ENCODE measurements at regions not wholly inside any gene's neighbourhood (a gene's known extent, or its start where the extent isn't known, plus 50 kb on each side); places are given as distances from the start of the nearest gene placed in this dataset.

DNA sequence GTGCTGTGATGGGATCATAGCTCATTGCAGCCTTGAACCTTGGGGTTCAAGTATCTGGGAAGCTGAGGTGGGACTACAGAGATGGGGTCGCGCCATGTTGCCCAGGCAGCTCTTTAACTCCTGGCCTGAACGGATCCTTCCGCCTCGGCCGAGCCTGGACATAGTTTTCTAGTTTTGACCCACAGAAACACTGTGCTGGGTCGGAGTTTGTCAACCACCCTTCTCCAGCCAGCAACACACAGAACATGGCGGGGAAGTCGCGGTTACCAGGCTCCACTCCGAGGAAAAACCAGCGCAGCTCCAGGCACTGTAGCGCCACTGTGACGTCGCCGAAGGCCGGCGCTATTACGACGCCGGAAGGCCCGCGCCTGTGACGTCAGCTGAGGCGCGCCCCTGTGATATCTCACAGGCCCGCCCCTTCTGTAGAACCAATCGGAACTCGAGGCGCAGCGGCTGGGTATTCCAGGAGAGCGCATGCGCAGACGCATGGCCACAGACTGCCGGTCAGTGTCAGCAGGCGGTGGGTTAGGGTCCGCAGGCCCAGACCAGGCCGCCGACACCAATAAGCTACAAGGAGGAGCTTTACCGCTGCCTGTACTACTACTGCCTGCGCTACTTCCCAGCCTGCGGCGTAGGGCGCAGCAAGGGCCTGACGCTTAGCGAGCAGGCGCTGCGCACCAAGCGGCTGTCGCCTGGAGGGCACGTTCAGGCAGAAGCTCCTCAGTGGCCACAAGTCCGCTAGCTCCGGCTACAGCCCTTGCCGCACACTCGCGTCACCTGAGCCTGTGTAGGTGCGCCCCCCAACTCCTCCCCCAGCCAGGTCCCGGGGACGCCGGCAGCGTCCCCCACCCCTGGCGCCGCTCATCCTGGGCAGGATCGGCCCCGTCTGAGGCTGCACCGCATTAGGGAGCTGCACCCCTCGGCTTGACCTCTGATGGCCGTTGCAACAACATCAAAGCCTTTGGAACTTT, 135.2 kb upstream of the KCTD7 start:
- ChIA-PET POLR2A (interaction anchor here (0.5 to 1.8 kb wide), 22 partner anchors 20 to 723 kb away, joined by 3 to 24 read pairs (median 6); partner anchors contain the start of genes ASL, CRCP, GUSB and RABGEF1), CTCF (interaction anchor here (0.8 to 1.1 kb wide), 2 partner anchors 13 to 57 kb away, joined by 3 read pairs; no protein-coding TSS in a partner anchor)
- no peaks in the 10 kb centered on the region for H3K27me3 Mint-ChIP-seq
- H3K36me3 Mint-ChIP-seq (ENCODE audit: low read depth): peaks cover 10% of the 10 kb centered on the region
- peak overlapping the region; percentile 96 for H3K27ac Mint-ChIP-seq
- intact Hi-C loops (cut with micrococcal nuclease): loop anchor here (1.0 to 10.0 kb wide), 12 partner anchors 80 to 809 kb away; partner anchors contain the start of genes CRCP, GUSB, KCTD7 and SBDS
- DNase-seq (peak; percentile 94), ATAC-seq (ENCODE audit: low read depth) (peak; percentile 91)
- H3K4me1 Mint-ChIP-seq: peaks cover 16% of the 10 kb centered on the region
- peak overlapping the region; percentile 91 for H3K4me3 Mint-ChIP-seq
- H3K9me3 Mint-ChIP-seq: no peaks in the 10 kb centered on the region
- TF ChIP-seq, protein P1, sequence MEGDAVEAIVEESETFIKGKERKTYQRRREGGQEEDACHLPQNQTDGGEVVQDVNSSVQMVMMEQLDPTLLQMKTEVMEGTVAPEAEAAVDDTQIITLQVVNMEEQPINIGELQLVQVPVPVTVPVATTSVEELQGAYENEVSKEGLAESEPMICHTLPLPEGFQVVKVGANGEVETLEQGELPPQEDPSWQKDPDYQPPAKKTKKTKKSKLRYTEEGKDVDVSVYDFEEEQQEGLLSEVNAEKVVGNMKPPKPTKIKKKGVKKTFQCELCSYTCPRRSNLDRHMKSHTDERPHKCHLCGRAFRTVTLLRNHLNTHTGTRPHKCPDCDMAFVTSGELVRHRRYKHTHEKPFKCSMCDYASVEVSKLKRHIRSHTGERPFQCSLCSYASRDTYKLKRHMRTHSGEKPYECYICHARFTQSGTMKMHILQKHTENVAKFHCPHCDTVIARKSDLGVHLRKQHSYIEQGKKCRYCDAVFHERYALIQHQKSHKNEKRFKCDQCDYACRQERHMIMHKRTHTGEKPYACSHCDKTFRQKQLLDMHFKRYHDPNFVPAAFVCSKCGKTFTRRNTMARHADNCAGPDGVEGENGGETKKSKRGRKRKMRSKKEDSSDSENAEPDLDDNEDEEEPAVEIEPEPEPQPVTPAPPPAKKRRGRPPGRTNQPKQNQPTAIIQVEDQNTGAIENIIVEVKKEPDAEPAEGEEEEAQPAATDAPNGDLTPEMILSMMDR (IDR thresholded peaks at IDR 0.05): no peak

DNA sequence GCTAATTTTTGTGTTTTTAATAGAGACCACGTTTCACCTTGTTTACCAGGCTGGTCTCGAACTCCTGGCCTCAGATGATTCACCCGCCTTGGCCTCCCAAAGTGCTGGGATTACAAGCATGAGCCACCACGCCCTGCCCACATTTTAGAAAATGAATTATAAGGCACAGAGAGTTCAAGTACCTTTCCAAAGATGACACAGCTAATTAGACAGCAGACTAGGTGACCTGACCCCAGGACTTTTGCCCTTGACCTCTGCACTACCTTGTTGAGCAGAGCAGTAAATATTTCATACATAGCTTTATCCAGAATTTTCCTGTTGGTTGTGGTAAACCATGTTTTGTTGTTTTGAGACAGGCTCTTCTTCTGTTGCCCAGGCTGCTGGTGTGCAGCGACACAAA, 131.3 kb upstream of the KCTD7 start:
- POLR2A ChIA-PET: no interaction called here

DNA sequence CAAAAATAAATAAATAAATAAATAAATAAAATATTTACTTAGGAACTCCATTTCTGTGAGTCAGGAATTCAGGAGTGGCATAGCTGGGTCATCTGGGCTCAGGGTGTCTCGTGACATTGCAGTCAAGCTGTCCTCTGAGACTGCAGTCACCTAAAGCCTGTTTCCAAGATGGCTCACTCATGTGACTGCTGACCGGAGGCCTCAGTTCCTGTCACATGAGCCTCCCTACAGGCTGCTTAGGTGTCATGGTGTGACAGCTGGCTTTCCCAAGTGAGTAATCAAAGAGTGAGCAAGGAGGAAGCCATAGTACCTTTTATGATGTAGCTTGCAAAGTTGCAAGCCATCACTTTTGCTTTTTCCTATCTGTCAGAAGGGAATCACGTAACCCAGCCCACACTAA, 128.6 kb upstream of the KCTD7 start:
- TF ChIP-seq, protein P1 (IDR thresholded peaks at IDR 0.05): no peak
- H3K9me3 Mint-ChIP-seq: no peaks in the 10 kb centered on the region
- no peaks in the 10 kb centered on the region for H3K36me3 Mint-ChIP-seq (ENCODE audit: low read depth)
- intact Hi-C loops (cut with micrococcal nuclease): no loop called here
- CTCF ChIA-PET: no interaction called here
- POLR2A ChIA-PET: no interaction called here
- no peak for DNase-seq
- H3K27me3 Mint-ChIP-seq: peaks cover 2% of the 10 kb centered on the region
- ATAC-seq (ENCODE audit: low read depth): no peak
- H3K4me1 Mint-ChIP-seq: peaks cover 5% of the 10 kb centered on the region
- no peak overlapping the region for H3K27ac Mint-ChIP-seq
- no peak overlapping the region for H3K4me3 Mint-ChIP-seq

More for the DNA sequence above, 131.3 kb upstream of the KCTD7 start:
- intact Hi-C loops (cut with micrococcal nuclease): loop anchor here (10.0 kb wide), 1 partner anchor 743 kb away; no protein-coding TSS in a partner anchor
- DNase-seq (no peak), ATAC-seq (ENCODE audit: low read depth) (no peak)
- TF ChIP-seq, protein P1 (IDR thresholded peaks at IDR 0.05): no peak
- H3K9me3 Mint-ChIP-seq: no peaks in the 10 kb centered on the region
- CTCF ChIA-PET: no interaction called here
- no peak overlapping the region for H3K27ac Mint-ChIP-seq
- no peaks in the 10 kb centered on the region for H3K27me3 Mint-ChIP-seq
- H3K4me3 Mint-ChIP-seq: no peak overlapping the region
- peaks cover 7% of the 10 kb centered on the region for H3K36me3 Mint-ChIP-seq (ENCODE audit: low read depth)
- H3K4me1 Mint-ChIP-seq: peaks cover 13% of the 10 kb centered on the region

DNA sequence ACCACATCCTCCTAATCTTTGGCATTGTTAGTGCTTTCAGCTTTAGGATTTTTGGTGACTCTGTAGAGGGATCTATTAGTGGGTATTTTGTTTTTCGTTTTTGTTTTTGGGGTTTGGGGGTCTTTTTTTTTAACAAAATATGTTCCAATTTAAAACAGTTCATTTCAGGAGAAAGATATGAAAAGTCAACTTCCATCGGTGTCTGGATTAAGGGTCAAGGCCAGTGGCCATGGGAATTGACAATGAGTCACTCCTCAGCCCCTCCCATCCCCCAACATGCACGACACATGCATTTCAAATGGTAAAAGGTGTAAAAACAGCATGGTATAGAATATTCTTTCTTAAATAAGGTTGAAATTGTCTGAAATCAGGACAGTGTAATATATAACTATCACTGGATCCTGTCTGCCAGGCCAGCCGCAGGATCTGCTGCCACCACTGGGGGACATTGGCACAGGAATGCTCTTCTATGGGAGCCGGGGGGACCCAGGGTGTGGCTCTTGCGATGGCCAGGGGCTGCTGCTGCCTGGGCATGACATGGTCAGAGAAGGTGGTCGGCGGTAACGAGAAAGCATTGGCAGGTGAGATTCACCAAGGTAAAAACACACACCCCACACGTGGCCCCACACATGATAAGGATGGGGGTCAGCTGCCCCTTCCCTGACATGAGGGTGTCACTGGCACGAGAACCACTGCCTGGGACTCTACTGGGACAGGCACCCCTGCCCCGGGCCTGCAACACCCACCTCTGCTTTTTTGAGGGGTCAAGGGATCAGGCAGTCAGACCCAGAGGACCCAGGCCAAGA, 126.2 kb upstream of the KCTD7 start:
- TF ChIP-seq, protein P1 (IDR thresholded peaks at IDR 0.05): no peak
- DNase-seq: no peak
- ChIA-PET POLR2A (no interaction called here), CTCF (no interaction called here)
- peaks cover 4% of the 10 kb centered on the region for H3K4me1 Mint-ChIP-seq
- intact Hi-C loops (cut with micrococcal nuclease): no loop called here
- H3K9me3 Mint-ChIP-seq: no peaks in the 10 kb centered on the region
- no peaks in the 10 kb centered on the region for H3K36me3 Mint-ChIP-seq (ENCODE audit: low read depth)
- H3K27me3 Mint-ChIP-seq: peaks cover 16% of the 10 kb centered on the region
- ATAC-seq (ENCODE audit: low read depth): no peak
- no peak overlapping the region for H3K27ac Mint-ChIP-seq
- H3K4me3 Mint-ChIP-seq: no peak overlapping the region

DNA sequence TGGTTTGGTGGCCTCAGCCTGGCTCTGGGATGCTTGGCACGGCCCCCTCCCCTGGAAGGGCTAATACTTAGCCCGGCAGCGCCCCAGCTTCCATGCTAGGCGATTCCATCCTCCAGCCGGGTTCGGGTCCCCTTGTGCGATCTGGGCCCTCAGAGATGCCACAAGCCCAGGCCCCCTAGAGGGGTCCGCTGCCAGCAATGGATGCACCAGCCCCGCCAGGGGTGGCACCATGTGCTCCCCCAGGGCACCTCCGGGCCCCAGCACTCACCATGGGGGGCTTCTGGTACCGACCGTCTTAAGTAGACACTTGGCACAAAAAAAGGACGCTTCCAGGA, 125.7 kb upstream of the KCTD7 start:
- Mint-ChIP-seq H3K27ac (no peak overlapping the region), H3K4me3 (no peak overlapping the region), H3K9me3 (no peaks in the 10 kb centered on the region), H3K4me1 (peaks cover 4% of the 10 kb centered on the region), H3K27me3 (peaks cover 19% of the 10 kb centered on the region), H3K36me3 (ENCODE audit: low read depth) (no peaks in the 10 kb centered on the region)
- DNase-seq (no peak), ATAC-seq (ENCODE audit: low read depth) (no peak)
- POLR2A ChIA-PET: no interaction called here
- CTCF ChIA-PET: no interaction called here
- intact Hi-C loops (cut with micrococcal nuclease): no loop called here
- TF ChIP-seq, protein P1 (IDR thresholded peaks at IDR 0.05): no peak

All from activated B cell treated with CpG ODN at 0.5 μM for 24 hours (primary cell).